Activated CD4-positive, alpha-beta T cell treated with anti-CD3 and anti-CD28 coated beads for 1 hour (primary cell): ENCODE measurements at regions not wholly inside any gene's neighbourhood (a gene's known extent, or its start where the extent isn't known, plus 50 kb on each side); places are given as distances from the start of the nearest gene placed in this dataset.

Experiments used
- DNase-seq: peaks from one replicate; pipeline ENCODE4 v3.0.0-alpha.2; 2020

DNA sequence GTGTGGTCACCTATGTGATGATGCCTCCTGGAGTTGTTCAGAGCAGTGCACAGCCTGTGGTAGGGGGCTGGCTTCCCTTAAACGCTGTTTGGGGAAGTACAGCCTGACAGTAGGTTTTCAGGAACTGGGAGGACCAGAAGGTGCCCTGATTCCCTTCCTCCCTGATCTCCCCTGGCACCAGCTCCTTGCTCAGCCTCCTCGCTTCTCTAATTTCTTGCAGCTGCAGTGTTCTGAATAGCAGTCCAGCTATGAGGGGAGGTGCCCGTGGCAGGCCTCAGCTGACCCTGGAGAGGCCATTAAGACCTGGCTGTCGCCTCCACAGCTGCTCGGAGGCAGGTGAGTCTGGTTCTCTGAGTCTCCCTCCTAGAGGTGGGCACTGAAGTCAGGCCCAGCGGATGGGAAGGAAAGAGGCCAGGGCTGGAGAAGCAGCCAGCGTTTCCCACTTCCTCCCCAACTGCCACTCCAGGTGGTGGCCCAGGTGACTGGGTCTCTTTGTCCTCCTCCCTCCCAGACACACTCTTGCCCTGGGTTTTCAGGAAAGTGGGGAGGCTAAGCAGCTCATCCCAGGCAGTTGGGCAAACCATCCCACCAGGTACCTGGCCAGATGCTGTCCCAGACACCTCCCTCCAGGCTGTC, 52.0 kb upstream of the RPL11 start:
- DNase-seq = no peak

DNA sequence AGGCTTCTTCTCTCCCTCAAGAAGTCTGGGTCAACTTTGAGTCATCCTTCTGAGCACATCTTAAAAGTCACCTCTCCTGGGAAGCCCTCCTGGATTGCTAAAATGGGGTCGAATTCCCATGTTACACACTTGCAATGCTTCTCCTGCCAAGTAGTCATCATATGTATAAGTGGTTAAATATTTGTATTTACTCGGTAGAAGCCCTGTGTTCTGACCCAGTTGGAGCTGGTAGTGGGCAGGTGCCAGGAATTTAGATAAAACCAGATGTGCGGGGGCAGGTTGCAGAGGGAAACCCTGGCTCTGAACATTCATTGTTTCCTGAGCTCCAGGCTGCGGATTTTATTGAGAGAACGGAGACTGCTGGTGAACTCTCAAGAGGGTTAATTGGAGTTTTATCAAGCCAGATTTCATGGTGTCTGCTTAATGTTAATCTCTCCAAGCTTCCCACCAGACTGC, 52.8 kb upstream of the RPL11 start:
- no peak for DNase-seq

DNA sequence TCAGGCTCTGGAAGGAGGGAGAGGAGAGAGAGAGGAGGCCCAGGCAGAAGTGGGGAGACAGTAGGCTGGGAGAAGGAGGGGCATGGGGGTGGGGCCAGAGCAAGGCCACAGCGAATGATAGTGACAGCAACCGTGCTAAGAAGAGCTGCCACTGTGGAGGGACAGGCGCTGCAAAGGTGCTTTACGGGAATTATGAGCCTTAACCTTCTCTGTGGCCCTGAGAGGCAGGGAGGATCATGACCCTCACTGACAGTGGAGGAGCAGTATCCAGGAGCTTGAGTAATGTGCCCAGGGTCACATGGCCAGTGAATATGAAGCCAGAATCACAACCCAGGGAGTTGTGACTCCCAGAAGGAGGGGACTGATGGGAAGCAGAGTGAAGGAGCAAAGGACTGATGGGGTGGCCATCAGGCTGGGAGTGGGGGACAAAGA, 53.4 kb upstream of the RPL11 start:
- DNase-seq = no peak

DNA sequence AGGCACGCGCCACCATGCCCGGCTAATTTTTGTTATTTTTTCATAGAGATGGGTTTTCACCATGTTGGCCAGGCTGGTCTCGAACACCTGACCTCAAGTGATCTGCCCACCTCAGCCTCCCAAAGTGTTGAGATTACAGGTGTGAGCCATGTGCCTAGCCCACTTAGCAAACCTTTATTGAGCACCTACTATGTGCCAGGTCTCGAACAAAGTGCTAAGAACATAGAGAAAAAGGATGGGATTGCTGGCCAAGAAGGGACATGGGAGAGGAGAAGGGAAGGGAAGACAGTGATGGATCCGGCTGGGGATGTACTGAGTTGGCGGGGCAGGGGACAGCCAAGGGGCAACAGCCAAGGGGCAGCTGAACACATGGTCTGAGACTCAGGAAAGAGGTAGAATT, 55.6 kb upstream of the RPL11 start:
- DNase-seq = no peak

DNA sequence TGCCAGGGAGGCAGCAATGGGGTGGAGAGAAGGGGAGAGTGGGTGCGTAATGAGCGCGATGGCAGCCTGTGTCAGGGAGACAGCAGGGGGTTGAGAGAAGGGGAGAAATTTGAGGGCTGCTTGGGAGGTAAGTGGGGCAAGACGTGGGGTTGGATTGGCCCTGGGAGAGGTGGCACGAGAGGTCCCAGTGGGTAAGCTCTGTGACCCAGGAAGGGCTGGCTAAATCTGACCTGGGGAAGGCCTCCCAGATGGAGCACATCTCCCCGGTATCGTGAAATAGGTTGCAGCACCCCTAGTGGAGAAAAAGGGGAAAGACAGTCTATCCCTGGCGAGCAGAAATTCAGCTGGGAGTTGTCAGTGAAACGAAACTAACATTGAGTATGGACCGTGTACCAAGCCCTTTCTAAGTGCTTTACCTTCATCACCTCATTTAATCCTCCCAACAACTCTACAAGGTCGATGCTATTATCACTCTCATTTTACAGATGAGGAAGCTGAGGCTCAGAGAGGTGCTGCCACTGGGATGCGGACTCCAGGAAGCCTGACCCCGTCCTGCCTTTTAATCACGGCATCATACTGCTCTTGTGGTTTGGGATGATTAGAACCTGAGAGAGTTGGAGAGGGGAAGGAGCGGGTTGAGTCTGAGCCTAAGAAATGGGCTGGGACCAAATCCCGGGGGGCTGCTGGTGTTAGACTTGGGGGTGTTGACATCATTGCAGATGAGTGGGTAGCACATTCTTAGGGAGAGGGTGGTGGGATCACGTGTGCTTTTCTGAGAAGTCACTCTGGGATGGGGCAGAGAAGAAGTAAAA, 56.6 kb upstream of the RPL11 start:
- no peak for DNase-seq

DNA sequence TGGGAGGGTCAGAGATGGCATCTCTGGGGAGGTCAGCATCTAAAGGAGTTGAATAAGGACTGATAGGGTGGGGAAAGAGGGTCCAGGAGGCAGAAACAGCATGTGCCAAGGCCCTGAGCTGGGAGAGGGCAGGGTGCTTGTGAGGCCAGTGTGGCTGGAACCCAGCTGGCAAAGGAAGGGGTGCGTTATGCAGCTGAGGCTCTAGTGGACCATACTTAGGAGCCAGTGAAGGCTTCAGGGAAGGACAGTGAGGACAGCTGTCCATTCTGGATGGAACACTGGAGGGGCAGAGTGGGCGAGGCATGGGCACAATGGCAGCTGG, 57.1 kb upstream of the RPL11 start:
- DNase-seq = no peak

DNA sequence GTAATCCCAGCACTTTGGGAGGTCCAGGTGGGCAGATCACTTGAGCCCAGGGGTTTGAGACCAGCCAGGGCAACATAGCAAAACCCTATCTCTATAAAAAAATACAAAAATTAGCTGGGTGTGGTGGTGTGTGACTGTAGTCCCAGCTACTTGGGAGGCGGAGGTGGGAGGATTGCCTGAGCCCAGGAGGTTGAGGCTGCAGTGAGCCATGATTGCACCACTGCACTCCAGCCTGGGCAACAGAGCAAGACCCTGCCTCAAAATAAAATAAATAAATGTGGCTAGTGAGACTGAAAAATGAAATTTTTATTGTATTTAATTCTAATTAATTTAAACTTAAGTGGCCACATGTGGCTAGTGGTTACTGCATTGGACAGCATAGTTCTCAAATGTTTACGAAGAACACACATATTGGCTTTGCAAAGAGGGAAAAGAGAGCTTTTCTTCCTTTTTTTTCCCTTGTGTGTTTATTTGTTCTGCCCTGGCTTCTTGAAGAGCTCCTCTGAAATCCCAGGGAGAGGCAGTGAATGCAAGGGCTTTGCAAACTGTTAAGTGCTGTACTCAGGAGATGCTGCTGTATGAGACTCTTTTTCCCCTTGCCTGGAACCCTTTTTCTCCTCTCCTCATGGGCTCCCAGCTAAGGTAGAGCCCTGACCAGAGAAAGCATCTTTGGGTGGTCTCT, 59.0 kb upstream of the RPL11 start:
- no peak for DNase-seq

DNA sequence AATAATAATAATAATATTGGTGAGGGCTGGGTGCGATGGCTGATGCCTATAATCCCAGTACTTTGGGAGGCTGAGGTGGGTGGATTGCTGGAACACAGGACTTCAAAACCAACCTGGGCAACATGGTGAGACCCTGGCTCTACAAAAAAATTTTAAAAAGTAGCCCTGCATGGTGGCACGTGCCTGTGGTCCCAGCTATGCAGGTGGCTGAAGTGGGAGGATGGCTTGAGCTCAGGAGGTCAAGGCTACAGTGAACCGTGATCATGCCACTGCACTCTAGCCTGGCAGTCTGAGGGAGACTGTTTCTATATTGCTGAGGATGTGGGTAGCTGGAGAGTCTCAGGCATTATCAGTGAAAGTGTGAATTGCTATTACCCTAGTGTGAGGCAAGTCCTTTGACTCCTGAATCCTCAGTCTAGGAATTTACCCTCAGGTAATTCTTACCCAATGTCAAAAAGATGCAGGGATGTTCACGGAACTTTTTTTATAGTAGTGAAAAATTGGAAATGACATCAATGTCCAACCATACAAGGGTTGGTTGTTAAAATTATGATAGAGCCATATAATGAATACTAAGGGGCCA, 61.8 kb upstream of the RPL11 start:
- no peak for DNase-seq

DNA sequence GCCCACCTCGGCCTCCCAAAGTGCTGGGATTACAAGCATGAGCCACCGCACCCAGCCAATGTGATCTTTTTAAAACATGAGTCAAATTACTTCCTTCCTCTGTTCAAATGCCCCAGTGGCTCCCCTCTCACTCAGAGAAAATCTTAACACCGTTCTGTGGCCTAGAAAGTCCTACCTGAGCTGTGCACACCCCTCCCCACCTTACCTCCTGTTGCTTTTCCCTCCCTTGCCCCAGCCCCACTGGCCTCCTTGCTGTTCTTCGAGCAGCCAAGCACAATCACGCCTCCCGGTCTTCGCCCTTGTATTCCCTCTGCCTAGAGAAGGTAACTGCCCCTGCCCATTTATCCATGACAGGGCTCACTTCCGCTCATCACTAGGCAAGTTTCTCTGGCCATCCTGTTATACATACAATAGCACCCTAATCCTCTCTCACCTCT, 62.6 kb upstream of the RPL11 start:
- DNase-seq = no peak

DNA sequence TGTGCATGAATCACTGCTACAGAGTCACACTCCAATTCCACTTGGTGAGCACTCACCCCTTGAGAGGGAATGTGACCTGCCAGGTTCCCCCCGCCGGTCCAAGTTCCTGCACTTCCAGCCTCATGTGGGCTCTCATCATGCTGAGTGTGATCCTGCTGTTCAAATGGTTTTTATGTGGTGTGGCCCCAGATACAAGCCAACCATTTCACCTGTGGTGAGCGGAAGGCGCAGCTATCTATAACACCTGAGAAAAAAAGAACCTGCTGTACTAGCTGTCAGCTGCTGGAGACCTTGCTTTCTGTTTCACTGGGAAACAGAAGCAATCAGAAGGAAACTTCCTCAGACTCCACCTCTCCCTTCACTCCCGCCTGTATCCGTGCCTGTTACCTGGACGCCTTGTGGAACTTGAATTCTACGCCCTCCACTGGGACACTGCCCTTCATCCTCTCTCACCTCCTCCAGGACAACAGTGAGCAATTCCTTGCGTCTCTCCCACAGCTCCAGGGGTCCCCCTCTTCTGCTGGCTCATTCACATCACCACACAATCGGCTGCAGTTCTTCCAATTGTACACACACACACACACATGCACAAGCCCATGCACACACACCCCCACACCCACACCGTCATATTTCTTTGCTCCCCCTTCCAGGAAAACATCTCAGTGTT, 64.4 kb upstream of the RPL11 start:
- DNase-seq = no peak

DNA sequence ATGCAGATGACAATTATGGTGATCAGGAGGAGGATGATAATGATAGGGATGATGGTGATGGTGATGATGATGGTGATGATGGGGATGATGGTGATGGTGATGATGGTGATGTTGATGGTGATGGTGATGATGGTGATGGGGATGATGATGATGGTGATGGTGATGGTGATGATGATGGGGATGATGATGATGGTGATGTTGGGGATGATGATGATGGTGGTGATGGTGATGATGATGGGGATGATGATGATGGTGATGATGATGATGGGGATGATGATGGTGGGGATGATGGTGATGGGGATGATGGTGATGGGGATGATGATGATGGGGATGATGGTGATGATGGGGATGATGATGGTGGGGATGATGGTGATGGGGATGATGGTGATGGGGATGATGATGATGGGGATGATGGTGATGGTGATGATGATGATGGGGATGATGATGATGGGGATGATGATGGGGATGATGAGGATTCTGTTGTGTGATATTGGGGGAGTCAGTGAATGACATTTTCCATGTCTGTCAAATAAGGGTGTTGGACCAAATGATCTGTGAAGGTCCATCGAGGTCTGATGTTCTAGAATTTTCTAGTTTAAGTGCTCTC, 65.6 kb upstream of the RPL11 start:
- DNase-seq = no peak

DNA sequence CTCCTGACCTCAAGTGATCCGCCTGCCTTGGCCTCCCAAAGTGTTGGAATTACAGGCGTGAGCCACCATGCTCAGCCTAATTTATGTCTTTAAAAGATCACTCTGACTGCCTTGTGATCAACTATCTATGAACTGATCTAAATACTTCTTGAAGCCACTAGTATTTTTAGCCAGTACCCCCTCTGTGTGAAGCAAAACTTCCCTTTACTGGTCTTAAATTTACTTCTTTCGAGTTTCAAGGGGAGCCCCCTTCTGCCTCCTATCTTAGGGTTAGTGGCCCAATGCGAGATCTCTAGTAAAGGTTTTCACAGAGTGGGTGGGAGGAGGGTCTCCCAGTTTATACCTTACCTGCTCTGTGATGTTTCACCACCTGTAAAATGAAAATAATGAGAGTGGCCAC, 66.1 kb upstream of the RPL11 start:
- DNase-seq = no peak

DNA sequence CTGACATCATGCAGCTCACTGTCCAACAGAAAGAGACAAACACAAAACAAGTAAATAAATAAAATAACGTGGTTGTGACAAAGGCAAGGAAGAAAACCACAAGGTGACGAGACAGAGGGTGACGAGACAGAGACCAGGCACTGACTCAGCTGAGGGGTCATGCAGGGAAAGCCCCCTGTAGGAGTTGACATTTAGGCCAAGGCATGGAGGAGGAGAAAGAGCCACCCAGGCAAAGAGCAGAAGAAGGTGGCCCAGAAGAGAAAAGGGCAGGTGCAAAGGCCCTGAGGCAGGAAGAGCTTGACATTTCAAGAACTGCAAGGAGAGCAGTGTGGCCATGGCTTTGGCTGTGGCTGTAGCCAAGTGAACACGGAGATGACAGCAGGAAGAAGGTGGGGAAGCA, 65.1 kb upstream of the ID3 start:
- no peak for DNase-seq

DNA sequence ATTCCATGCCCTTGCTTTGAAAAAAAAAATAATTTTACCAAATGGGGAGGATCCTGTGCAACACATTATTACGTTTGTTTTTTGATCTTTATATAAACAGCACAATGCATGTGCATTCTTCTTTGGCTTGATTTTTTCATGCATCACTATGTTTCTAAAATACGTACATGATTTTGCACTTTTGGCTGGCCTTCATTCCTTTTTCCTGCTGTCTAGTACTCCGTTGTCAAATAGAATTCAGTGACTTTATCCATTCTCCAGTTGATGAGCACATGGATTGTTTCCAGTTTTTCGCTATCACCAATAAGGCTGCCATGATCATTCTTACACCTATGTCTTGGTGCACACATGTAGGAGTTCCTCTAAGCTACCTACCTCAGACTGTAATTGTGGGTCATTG, 63.0 kb upstream of the ID3 start:
- DNase-seq = no peak

DNA sequence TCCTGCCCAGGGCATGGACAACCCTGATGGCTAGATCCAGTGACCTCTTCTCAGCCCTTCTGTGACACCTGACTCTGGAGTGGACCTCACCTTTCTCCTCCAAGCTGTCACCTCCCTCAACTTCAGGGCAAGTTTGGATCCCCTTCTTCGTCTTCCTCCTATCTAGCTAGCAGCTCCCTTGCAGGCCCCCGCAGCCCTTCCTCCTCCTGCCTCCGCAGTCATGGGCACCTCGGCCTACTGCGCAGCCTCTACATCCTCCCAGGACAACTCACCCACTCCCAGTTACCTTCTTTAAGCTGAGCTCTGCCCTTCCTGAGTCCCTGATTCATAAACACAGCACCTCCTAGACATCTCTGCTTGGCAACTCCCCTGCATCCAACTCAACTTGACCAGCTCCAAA, 61.3 kb upstream of the ID3 start:
- no peak for DNase-seq

DNA sequence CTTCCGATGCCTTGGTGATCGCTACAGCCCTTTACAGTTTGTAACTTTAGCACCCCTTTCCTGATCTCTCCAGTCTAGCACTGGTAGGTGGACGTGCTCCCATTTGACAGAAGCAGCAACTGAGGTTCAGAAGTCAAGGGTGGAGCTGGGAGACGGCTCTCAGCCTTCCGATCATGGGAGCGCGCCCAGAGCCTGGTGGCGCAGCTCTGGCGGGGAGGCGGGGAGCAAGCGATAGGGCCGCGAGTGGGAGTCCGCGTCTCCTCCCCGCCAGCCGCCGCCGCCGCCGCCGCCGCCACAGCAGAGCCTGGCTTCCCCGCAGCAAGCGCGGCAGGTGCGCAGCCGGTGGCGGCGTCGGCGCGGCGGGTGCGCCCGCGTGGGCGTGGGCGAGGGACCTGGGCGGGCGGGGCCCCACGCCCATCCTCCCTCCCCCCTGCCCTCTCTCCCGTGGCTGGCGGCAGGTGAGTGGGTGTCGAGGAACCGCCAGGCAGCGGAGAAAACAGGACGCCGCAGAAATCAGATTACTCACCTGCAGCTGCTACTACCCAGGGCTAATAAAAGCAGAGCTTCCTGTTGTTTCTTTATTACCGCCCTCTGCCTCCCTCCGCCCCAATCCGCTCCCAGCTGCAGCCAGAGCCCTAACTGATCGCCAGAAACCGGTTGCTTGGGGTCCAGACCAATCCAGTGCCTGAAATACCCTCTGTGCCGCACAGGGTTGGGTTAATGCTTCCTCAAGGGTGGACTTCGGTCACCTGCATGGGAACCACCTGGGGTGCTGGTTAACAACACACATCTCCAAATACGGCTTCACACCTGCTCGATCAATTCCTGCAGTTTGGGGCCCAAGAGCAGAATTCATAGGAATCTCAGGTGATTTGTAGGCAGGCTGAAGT, 60.2 kb upstream of the ID3 start:
- peak; percentile 84 for DNase-seq

DNA sequence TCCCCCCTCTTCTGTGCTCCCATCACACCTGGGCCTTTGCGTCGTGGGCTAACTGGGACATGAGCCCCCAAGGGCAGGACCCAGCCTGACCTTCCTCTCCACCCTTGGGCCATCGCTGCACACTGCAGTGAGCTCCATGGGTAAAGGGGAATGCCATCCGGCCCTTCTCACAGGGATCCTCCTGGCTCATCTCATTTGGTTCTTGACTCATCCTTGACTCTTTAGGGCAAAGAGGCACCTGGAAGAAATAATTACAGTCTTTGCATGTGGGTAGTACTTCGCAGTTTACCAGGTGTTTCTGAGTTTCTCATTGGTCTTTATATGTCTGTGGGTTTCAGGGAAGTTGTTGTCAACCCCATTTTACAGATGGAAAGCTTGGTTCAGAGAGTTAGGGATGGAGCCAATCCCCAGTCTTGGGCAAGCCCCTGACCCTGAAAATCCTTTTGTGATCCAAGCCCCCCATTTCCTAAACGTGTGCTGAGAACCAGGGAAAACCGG, 59.3 kb upstream of the ID3 start:
- no peak for DNase-seq

DNA sequence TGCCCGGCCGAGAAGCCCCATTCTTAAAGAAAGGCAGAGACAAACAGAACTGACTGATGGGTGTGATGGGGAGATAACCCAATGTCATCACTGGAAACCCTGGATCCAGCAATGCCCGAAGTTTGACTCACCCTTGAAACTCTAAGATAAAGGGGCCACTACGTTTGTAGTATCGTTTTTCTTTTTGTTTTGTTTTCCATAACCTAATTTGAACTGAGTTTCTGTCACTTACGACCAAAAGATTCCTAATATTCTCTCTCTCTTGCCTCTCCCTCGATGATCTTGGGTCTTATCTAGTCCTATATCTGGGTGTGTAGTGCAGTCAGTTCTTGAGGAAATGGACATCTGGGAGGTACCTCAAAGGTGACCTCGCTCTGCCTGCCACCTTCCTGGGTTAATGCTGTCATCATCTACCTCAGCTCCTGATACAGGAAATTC, 57.8 kb upstream of the ID3 start:
- DNase-seq = no peak

DNA sequence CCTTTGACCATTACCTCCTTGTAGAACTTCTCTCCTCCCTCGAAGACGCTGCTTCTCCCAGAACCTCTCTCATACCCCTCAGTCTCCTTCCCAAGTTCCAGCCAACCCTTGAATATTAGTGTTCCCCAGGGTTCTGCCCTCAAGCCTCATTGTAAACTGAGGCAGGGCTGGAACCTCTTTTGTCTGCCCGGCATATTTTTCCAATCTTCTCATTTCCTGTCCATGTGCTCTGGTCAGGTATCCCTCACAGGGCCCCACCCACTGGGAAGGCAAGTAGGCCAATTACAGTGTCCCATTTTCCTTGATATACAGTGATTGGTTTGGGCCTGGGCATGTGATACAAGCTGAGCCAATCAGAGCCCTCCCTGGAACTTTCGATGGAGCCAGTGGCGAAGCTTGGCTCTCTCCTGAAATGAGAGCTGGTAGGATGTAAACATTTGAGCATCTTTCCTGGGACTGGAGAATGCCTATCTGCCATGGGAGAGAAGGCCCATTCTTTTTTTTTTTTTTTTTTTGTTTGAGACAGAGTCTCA, 57.1 kb upstream of the ID3 start:
- DNase-seq = no peak

DNA sequence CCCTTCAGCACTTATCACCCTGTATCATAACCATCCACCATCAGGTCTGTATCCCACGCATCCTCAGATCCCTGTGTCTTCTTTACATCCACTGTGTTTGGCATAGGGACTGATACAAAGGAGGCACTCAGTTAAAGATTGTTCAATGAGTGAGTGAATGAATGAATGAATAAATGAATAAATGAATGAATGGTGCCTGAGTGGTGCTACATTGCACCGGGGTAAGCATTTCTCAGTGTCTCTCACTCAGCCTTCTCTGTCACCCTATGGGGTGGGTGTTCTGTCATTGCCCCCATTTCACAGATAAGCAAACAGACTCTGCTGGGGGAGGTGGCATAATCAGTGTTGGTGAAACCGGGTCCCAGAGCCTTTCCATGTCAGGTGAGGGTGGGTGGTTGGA, 56.6 kb upstream of the ID3 start:
- no peak for DNase-seq

DNA sequence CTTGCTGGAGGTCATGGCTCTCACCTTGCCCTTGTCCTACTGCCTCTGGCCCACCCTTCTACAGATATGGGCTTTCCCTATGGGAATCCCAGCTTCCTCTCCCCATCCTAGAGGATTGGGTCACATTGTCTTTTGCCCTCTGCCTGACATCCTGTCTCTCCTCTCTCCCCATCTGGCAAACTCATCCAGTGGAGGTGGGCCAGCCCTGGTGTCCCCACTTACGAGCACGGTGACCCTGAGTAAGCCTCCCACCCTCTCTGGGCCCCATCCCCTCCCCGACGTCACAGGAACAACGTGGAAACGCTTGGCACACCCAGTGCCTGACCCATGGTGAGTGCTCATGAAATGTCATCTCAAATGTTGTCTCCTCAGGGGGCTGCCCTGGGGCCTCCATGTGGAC, 56.1 kb upstream of the ID3 start:
- no peak for DNase-seq
